Kidney (tissue), 13 donors: ENCODE measurements at regions not wholly inside any gene's neighbourhood (a gene's known extent, or its start where the extent isn't known, plus 50 kb on each side); places are given as distances from the start of the nearest gene placed in this dataset.

Experiments used
- DNase-seq, 5 donors: peaks; one replicate each; pipeline ENCODE4 v3.0.0-alpha.2; 2013 to 2020
- FAIRE-seq: peaks from 2 replicates; lab custom pipeline; 2012; peaks lifted over from hg19 to GRCh38; lab: Jason Lieb, UNC
- H3K27ac ChIP-seq, 2 donors: one replicate each; pipeline ENCODE4 v1.7.0; 2013; ENCODE audit warnings: low read depth in 2 of 2, low read length in 2 of 2, inconsistent platforms in 1 of 2
- H3K27me3 ChIP-seq: one replicate; pipeline ENCODE4 v1.7.1; 2013; ENCODE audit warnings: low read length, inconsistent platforms; ENCODE audit not compliant: control insufficient read depth, insufficient read depth
- H3K36me3 ChIP-seq, 3 donors: one replicate each; pipeline versions ENCODE4 v1.7.0 to v1.7.1; 2013; ENCODE audit warnings: low read length in 3 of 3, control low read depth in 1 of 3, inconsistent platforms in 1 of 3; ENCODE audit not compliant: insufficient read depth in 3 of 3, control insufficient read depth in 2 of 3
- H3K4me1 ChIP-seq, 3 donors: one replicate each; pipeline versions ENCODE4 v1.7.0 to v1.7.1; 2013; ENCODE audit warnings: low read length in 3 of 3, inconsistent platforms in 1 of 3, low read depth in 1 of 3; ENCODE audit not compliant: control insufficient read depth in 2 of 3, insufficient read depth in 2 of 3
- H3K4me3 ChIP-seq, 3 donors: one replicate each; pipeline versions ENCODE4 v1.7.0 to v1.8.1; 2013; ENCODE audit warnings: low read length in 3 of 3, control low read depth in 1 of 3, inconsistent platforms in 1 of 3
- H3K9ac ChIP-seq, 3 donors: one replicate each; pipeline versions ENCODE4 v1.7.0 to v1.7.1; 2013; ENCODE audit warnings: low read length in 3 of 3, control low read depth in 1 of 3, inconsistent platforms in 1 of 3
- H3K9me3 ChIP-seq, 3 donors: one replicate each; pipeline versions ENCODE4 v1.7.0 to v1.7.1; 2013; ENCODE audit warnings: low read length in 3 of 3, control low read depth in 1 of 3, inconsistent platforms in 1 of 3; ENCODE audit not compliant: control insufficient read depth in 2 of 3, insufficient read depth in 1 of 3
- intact Hi-C: fragments of 100-400 bp; cut with DNase I; formaldehyde crosslinking; loops from one replicate; pipeline ENCODE4 v1.11.1; 2022
- TF ChIP-seq, protein P1 (sequence below): IDR thresholded peaks from 3 replicates; pipeline ENCODE4 v1.5.1; 2012; ENCODE audit warnings: mild to moderate bottlenecking, moderate library complexity, borderline replicate concordance; ENCODE audit not compliant: insufficient read depth; ENCODE audit errors: extremely low read depth
- donor health status: control.
- donor health status: control.
- donor health status: control.
- donor health status: control.
- donor health status: control.
- donor health status: DM: yes; HTN: yes; CAD: no.
- donor health status: Normal renal cell carcinoma (clear cell type).

DNA sequence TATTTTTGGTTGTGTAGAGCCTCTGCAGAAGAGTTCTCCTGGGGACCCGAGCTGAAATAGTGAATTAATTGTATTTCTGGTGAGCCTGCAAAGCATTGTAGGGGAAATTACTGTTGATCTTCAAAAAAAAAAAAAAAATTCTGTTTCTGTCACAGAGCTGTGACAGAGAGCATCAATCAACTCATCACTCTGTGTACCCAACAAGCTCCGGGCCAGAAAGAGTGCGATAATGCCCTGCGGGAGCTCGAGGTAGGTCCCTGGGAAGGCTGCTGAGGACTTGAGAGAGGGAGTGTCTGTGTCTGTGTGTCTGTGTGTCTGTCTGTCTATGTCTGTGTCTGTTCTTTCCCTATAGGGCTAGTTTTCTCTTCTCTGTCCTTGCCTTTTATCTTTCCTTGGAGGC lies 294.4 kb upstream of the TPM1 start:
- Histone ChIP-seq H3K4me1 (peaks cover 0 to 4% (median 2%) of the 10 kb centered on the region in 3 donors), H3K9me3 (no peaks in the 10 kb centered on the region), H3K36me3 (peaks cover 0 to 3% (median 0%) of the 10 kb centered on the region in 3 donors), H3K27ac (peak overlapping the region in 1 of 2 donors; percentile 17), H3K4me3 (peak overlapping the region in 2 of 3 donors; percentile 59 to 71), H3K27me3 (no peaks in the 10 kb centered on the region), H3K9ac (peak overlapping the region in 1 of 3 donors; percentile 20)
- no peak for DNase-seq
- intact Hi-C loops, result no loop called here
- TF ChIP-seq, protein P1, sequence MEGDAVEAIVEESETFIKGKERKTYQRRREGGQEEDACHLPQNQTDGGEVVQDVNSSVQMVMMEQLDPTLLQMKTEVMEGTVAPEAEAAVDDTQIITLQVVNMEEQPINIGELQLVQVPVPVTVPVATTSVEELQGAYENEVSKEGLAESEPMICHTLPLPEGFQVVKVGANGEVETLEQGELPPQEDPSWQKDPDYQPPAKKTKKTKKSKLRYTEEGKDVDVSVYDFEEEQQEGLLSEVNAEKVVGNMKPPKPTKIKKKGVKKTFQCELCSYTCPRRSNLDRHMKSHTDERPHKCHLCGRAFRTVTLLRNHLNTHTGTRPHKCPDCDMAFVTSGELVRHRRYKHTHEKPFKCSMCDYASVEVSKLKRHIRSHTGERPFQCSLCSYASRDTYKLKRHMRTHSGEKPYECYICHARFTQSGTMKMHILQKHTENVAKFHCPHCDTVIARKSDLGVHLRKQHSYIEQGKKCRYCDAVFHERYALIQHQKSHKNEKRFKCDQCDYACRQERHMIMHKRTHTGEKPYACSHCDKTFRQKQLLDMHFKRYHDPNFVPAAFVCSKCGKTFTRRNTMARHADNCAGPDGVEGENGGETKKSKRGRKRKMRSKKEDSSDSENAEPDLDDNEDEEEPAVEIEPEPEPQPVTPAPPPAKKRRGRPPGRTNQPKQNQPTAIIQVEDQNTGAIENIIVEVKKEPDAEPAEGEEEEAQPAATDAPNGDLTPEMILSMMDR, result no peak
- FAIRE-seq, result no peak

DNA sequence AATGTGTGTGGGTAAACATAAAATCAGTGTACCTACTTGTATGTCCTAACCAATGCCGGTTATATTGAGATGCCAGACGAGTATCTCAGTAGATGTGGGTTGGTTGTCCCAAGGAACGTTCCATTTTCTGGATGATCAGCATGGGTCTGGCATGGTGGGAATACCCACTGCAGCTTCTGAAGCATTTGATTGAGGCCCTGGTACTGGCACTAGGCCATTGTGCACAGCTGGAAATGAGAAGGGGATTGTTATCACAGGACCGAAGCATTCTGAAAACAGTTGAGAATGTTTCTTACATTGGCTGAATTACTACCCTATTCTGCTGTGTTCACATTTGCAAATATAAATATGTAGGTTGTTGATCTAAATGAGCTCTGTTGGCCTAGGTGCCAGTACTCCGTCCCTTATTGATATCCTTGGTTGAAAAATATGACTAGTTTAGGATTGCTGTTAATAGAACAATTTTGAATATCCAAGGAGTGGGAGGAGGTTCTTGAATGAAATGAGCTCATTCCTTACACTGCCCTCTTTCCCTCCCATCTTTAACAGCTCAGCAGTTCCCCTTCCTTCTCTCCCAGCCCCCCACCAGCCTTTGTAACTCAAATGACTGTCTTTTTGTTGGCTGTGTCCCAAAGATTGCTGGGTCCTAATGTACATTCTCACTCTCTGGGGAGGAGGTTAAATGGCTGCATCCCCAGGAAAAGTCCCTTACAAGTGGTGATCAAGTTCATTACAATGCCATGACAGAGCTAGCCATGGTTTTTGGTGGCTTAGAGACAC lies 293.3 kb upstream of the TPM1 start:
- Histone ChIP-seq H3K4me1 (peaks cover 0 to 9% (median 2%) of the 10 kb centered on the region in 3 donors), H3K27me3 (no peaks in the 10 kb centered on the region), H3K9ac (no peak overlapping the region), H3K9me3 (no peaks in the 10 kb centered on the region), H3K36me3 (peaks cover 0 to 8% (median 3%) of the 10 kb centered on the region in 3 donors), H3K27ac (peak overlapping the region; percentile 24 to 29), H3K4me3 (peak overlapping the region in 2 of 3 donors; percentile 59 to 71)
- FAIRE-seq (no peak), DNase-seq (peak in 2 of 5 donors; percentile 54 to 83)
- intact Hi-C loops, result no loop called here
- TF ChIP-seq, protein P1, result no peak

GRCh38 chr15:62750471-62750870 lies 292.1 kb upstream of the TPM1 start:
- Histone ChIP-seq H3K9me3 (no peaks in the 10 kb centered on the region), H3K27me3 (no peaks in the 10 kb centered on the region), H3K27ac (no peak overlapping the region), H3K9ac (no peak overlapping the region), H3K4me1 (peaks cover 2 to 9% (median 2%) of the 10 kb centered on the region in 3 donors), H3K36me3 (peaks cover 0 to 11% (median 4%) of the 10 kb centered on the region in 3 donors), H3K4me3 (peak overlapping the region in 2 of 3 donors; percentile 59 to 71)
- DNase-seq (no peak), FAIRE-seq (no peak)
- intact Hi-C loops, result no loop called here
- TF ChIP-seq, protein P1, result no peak
